ENCODE measurements at regions not wholly inside any gene's neighbourhood (a gene's known extent, or its start where the extent isn't known, plus 50 kb on each side); places are given as distances from the start of the nearest gene placed in this dataset.

GRCh38 chr1:232435729-232436128 is 194.2 kb downstream of the SIPA1L2 start:
- H3K79me1 ChIP-seq (ENCODE audit: insufficient read depth, low read depth, low read length, poor library complexity, severe bottlenecking): no peaks in the 10 kb centered on the region
- no peak overlapping the region for H2BK20ac ChIP-seq (ENCODE audit: low read depth, low read length, poor library complexity, severe bottlenecking)
- H3K56ac ChIP-seq (ENCODE audit: insufficient read length, low read depth, low read length): no peak overlapping the region
- H2AFZ ChIP-seq (ENCODE audit: low read length): no peak overlapping the region
- no peak overlapping the region for H3K4me3 Mint-ChIP-seq
- no peak overlapping the region for H3K4me2 ChIP-seq (ENCODE audit: insufficient read depth, insufficient read length, low read length)
- no peak overlapping the region for H3T11ph ChIP-seq (ENCODE audit: low read length)
- H4K91ac ChIP-seq (ENCODE audit: insufficient read length, low read depth, low read length): no peak overlapping the region
- H2BK15ac ChIP-seq (ENCODE audit: low read depth, low read length): no peak overlapping the region
- H3K27ac ChIP-seq (ENCODE audit: insufficient read length, low read depth, low read length): no peak overlapping the region
- H2BK12ac ChIP-seq (ENCODE audit: insufficient read length, low read depth, low read length): no peak overlapping the region
- no peaks in the 10 kb centered on the region for H3K9me3 Mint-ChIP-seq
- H2BK5ac ChIP-seq (ENCODE audit: insufficient read length, low read length): no peak overlapping the region
- H3K18ac ChIP-seq (ENCODE audit: insufficient read length, low read depth, low read length): no peak overlapping the region
- 0 out of 7 replicates have a peak, but pooled peaks cover 0 to 5% (median 0%) of the 10 kb centered on the region in 3 experiments for H3K36me3 Mint-ChIP-seq (ENCODE audit: insufficient read depth in 1 of 3, low read depth in 3 of 3)
- H3K9me3 ChIP-seq (ENCODE audit: control insufficient read depth, low read depth, low read length): no peaks in the 10 kb centered on the region
- H3K23me2 ChIP-seq (ENCODE audit: insufficient read length, low read depth, low read length, poor library complexity, severe bottlenecking): no peaks in the 10 kb centered on the region
- WGBS (ENCODE audit: extremely low coverage, insufficient read length, low lambda C conversion rate): no CpG with 5 or more reads among the region's 3 CpGs
- no peak overlapping the region for H3K27ac Mint-ChIP-seq
- H3K4me1 ChIP-seq (ENCODE audit: insufficient read depth, low read length): peaks cover 8% of the 10 kb centered on the region; the same call in 1 of the 2 replicates
- H3K9ac ChIP-seq (ENCODE audit: extremely low read depth, insufficient read length, low read length): no peak overlapping the region
- H3K4ac ChIP-seq (ENCODE audit: low read depth, low read length): no peak overlapping the region
- no peak for DNase-seq
- H4K8ac ChIP-seq (replicated peaks; ENCODE audit: insufficient read length, low read depth, low read length): no peak overlapping the region
- H3K27me3 ChIP-seq (ENCODE audit: insufficient read depth, low read length): no peaks in the 10 kb centered on the region
- H3K23ac ChIP-seq (ENCODE audit: insufficient read length, low read depth, low read length): no peak overlapping the region
- no peak overlapping the region for H4K5ac ChIP-seq (ENCODE audit: insufficient read length, low read depth, low read length)
- H4K20me1 ChIP-seq (ENCODE audit: control insufficient read depth, insufficient read depth, insufficient read length): no peaks in the 10 kb centered on the region
- H3K79me2 ChIP-seq (ENCODE audit: insufficient read depth, low read length): 0 out of 2 replicates have a peak, but pooled peaks cover 2% of the 10 kb centered on the region
- H2AK5ac ChIP-seq (ENCODE audit: insufficient read length, low read length): no peak overlapping the region
- H2BK120ac ChIP-seq (ENCODE audit: low read depth, low read length, poor library complexity, severe bottlenecking): no peak overlapping the region
- no peaks in the 10 kb centered on the region; the same call in 1 of the 2 replicates for H3K27me3 Mint-ChIP-seq (ENCODE audit: low read depth)
- H3K4me1 Mint-ChIP-seq: peaks cover 13% of the 10 kb centered on the region in 2 experiments
- TF ChIP-seq CTCF (conservative IDR thresholded peaks at IDR 0.05): no peak
- no peak overlapping the region for H3K14ac ChIP-seq (ENCODE audit: insufficient read depth, low read length)
